ENCODE measurements at regions not wholly inside any gene's neighbourhood (a gene's known extent, or its start where the extent isn't known, plus 50 kb on each side); places are given as distances from the start of the nearest gene placed in this dataset.

GRCh38 chr2:180472133-180472532 lies 465.0 kb upstream of the CWC22 start:
- no peak overlapping the region for H3K4me3 ChIP-seq
- no peak for DNase-seq
- H3K9me3 ChIP-seq = peaks cover 0 to 14% (median 4%) of the 10 kb centered on the region in 8 donors
- intact Hi-C loops (cut with DNase I; ENCODE audit: low total_unique reads) = no loop called here
- no peaks in the 10 kb centered on the region for H3K27me3 ChIP-seq (replicated peaks in 1 of 7)
- H3K4me1 ChIP-seq = no peaks in the 10 kb centered on the region
- no peaks in the 10 kb centered on the region for H3K36me3 ChIP-seq
- 61 to 79% (median 68%) methylated on average over 1 of the region's 1 CpG for WGBS, 5 donors
- TF ChIP-seq POLR2A (IDR thresholded peaks at IDR 0.05) (no peak), CTCF (IDR thresholded peaks at IDR 0.05 in 8 of 11, conservative IDR thresholded peaks at IDR 0.05 in 3 of 11) (no peak), POLR2AphosphoS5 (IDR thresholded peaks at IDR 0.05) (no peak)
- H3K27ac ChIP-seq = no peak overlapping the region

DNA sequence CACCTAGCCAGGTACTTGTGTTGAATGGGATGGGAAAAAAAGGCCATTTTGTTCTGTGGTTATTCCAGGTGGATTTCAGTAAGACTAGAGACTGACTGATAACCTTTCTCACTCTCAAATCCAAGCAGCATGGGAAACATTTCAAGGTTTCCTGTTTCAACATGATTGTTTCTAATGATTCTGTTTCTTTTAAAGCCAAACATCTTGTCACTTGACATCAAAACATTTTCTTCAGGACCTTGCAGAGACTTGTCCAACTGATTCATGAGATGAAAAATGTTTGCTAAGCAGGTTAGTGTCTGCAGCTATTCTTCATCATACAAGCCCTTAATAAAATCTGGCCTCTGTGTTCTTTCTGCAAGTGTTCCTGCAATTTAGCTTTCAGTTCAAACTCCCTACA lies 456.5 kb upstream of the CWC22 start:
- TF ChIP-seq CTCF (IDR thresholded peaks at IDR 0.05 in 8 of 11, conservative IDR thresholded peaks at IDR 0.05 in 3 of 11) (no peak), POLR2A (IDR thresholded peaks at IDR 0.05) (no peak), POLR2AphosphoS5 (IDR thresholded peaks at IDR 0.05) (no peak)
- no peak for DNase-seq
- H3K36me3 ChIP-seq = no peaks in the 10 kb centered on the region
- no peak overlapping the region for H3K4me3 ChIP-seq
- no peaks in the 10 kb centered on the region for H3K4me1 ChIP-seq
- peaks cover 0 to 12% (median 4%) of the 10 kb centered on the region in 8 donors for H3K9me3 ChIP-seq
- H3K27me3 ChIP-seq (replicated peaks in 1 of 7) = no peaks in the 10 kb centered on the region
- intact Hi-C loops (cut with DNase I; ENCODE audit: low total_unique reads) = no loop called here
- no peak overlapping the region for H3K27ac ChIP-seq

DNA sequence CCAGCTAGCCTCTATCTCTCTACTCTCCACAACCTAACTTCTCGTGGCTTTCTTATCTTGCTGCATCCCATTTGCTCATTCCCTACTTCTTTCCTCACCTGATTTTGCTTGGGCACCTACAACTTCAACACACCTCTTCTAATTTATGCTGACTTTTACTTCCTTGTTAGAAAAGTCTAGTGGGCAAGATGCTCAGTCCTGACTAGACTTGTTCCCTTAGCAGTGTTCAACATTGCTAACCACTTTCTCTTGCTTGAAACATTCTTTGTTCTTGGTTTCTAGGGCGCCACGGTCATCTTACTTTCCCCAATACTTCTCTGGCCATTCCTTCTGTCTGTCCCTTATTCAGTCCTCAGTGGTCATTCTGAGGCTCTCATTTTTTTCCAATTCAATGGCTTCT lies 454.7 kb upstream of the CWC22 start:
- Histone ChIP-seq H3K4me1 (no peaks in the 10 kb centered on the region), H3K27me3 (replicated peaks in 1 of 7) (no peaks in the 10 kb centered on the region), H3K4me3 (no peak overlapping the region), H3K36me3 (no peaks in the 10 kb centered on the region), H3K9me3 (no peaks in the 10 kb centered on the region), H3K27ac (no peak overlapping the region)
- DNase-seq = no peak
- TF ChIP-seq CTCF (IDR thresholded peaks at IDR 0.05 in 8 of 11, conservative IDR thresholded peaks at IDR 0.05 in 3 of 11) (no peak), POLR2A (IDR thresholded peaks at IDR 0.05) (no peak)
- intact Hi-C loops (cut with DNase I; ENCODE audit: low total_unique reads) = no loop called here
- 80 to 87% (median 84%) methylated on average over 3 of the region's 3 CpGs for WGBS, 5 donors

DNA sequence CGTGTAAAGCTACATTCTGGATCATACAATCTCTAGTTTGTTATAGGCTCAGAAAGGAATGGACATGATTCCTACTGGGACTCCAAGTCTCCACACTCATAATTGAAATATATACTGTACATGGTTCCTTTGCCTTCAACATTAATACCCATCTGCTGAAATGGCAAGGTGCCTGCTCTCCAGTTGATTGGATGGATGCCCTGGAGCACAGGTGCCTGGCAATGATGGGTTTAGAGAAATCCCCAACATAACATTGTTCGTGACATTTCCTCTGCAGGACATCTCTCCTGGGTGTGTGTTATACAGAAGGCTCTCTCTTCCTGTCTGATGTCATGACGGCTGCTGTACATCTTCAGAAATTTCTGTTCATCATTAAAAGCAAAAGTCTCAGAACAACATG lies 449.7 kb upstream of the CWC22 start:
- Histone ChIP-seq H3K27ac (no peak overlapping the region), H3K4me3 (no peak overlapping the region), H3K27me3 (replicated peaks in 1 of 7) (no peaks in the 10 kb centered on the region), H3K9me3 (no peaks in the 10 kb centered on the region), H3K4me1 (no peaks in the 10 kb centered on the region), H3K36me3 (no peaks in the 10 kb centered on the region)
- no peak for DNase-seq
- 67 to 87% (median 74%) methylated on average over 3 of the region's 3 CpGs for WGBS, 5 donors
- intact Hi-C loops (cut with DNase I; ENCODE audit: low total_unique reads) = no loop called here
- TF ChIP-seq POLR2A (IDR thresholded peaks at IDR 0.05) = no peak
- TF ChIP-seq POLR2AphosphoS5 (IDR thresholded peaks at IDR 0.05) = no peak
- TF ChIP-seq CTCF (IDR thresholded peaks at IDR 0.05 in 8 of 11, conservative IDR thresholded peaks at IDR 0.05 in 3 of 11) = no peak

Data from spleen (tissue), 11 donors.